Fibroblast of pulmonary artery (primary cell): ENCODE measurements at regions not wholly inside any gene's neighbourhood (a gene's known extent, or its start where the extent isn't known, plus 50 kb on each side); places are given as distances from the start of the nearest gene placed in this dataset.
"Not testable (repeated sequence)": the region's sequence is repeated elsewhere in the genome, so short reads cannot be mapped to it uniquely, and the experiment has no call there.

Experiments
- DNase-seq: peaks from one replicate; pipeline ENCODE4 v3.0.0-alpha.2; 2010; ENCODE audit warnings: low read depth
- H3K4me3 ChIP-seq: replicated peaks from 2 replicates; pipeline ENCODE4 v1.5.1; 2011; ENCODE audit warnings: low read depth, mild to moderate bottlenecking, control low read depth, low read length, moderate library complexity
- CTCF ChIP-seq: IDR thresholded peaks from 2 replicates; pipeline ENCODE4 v1.5.1; 2011; ENCODE audit warnings: mild to moderate bottlenecking, control low read depth, low read length, inconsistent platforms; ENCODE audit errors: missing control alignments

- not testable (repeated sequence) for H3K4me3 ChIP-seq, DNase-seq
These were observed 189.5 kb upstream of the NPAP1 start for GRCh38 chr15:24485885-24486567.

GRCh38 chr15:24488164-24488907 lies 187.2 kb upstream of the NPAP1 start:
- not testable (repeated sequence) for DNase-seq, H3K4me3 ChIP-seq

- DNase-seq = not testable (repeated sequence)
These were observed 170.4 kb upstream of the NPAP1 start for GRCh38 chr15:24505216-24505615.

GRCh38 chr15:24509714-24510113 lies 165.9 kb upstream of the NPAP1 start:
- DNase-seq, H3K4me3 ChIP-seq: not testable (repeated sequence)

More at GRCh38 chr15:24505216-24505615, 170.4 kb upstream of the NPAP1 start:
- H3K4me3 ChIP-seq = not testable (repeated sequence)

GRCh38 chr15:24511598-24511997 lies 164.0 kb upstream of the NPAP1 start:
- not testable (repeated sequence) for DNase-seq, H3K4me3 ChIP-seq

GRCh38 chr15:24518772-24519171 lies 156.8 kb upstream of the NPAP1 start:
- not testable (repeated sequence) for DNase-seq, H3K4me3 ChIP-seq

GRCh38 chr15:24531235-24531634 lies 144.3 kb upstream of the NPAP1 start:
- H3K4me3 ChIP-seq, DNase-seq: not testable (repeated sequence)

GRCh38 chr15:24534032-24534431 lies 141.5 kb upstream of the NPAP1 start:
- H3K4me3 ChIP-seq, DNase-seq: not testable (repeated sequence)

- not testable (repeated sequence) for DNase-seq
These were observed 118.3 kb upstream of the NPAP1 start for GRCh38 chr15:24557281-24557680.

GRCh38 chr15:24607636-24608035 lies 67.9 kb upstream of the NPAP1 start:
- TF ChIP-seq CTCF = no peak
- no peak overlapping the region for H3K4me3 ChIP-seq
- no peak for DNase-seq

More at GRCh38 chr15:24557281-24557680, 118.3 kb upstream of the NPAP1 start:
- H3K4me3 ChIP-seq = not testable (repeated sequence)

- no peak for TF ChIP-seq CTCF
- no peak for DNase-seq
- no peak overlapping the region for H3K4me3 ChIP-seq
These were observed 57.9 kb upstream of the NPAP1 start for GRCh38 chr15:24617646-24618045.

GRCh38 chr15:24621630-24622215 lies 53.9 kb upstream of the NPAP1 start:
- H3K4me3 ChIP-seq = no peak overlapping the region
- no peak for TF ChIP-seq CTCF
- DNase-seq = no peak
